ENCODE measurements at regions not wholly inside any gene's neighbourhood (a gene's known extent, or its start where the extent isn't known, plus 50 kb on each side); places are given as distances from the start of the nearest gene placed in this dataset.

DNA sequence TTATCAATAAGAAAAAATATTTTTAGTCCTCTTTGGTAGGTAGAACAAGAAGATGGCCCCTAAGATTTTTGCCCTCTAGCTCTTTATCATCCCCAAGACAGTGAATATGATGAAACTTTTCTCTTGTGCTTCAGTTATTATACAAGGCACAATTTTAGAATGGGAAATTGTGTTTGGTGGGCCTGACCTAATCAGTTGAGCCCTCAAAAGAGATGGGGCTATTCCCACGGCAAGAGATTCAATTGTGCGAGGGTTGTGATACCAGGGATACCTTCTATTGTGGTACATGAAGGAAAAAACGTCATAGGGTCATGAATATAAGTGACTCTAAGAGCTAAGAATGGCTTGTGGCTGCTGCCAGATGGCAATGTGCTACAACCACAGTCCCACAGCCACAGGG is 94.0 kb upstream of the COX7C start:
- no peak for TF ChIP-seq CTCF (IDR thresholded peaks at IDR 0.05; ENCODE audit: low read depth, low read length)
- H3K4me3 ChIP-seq (ENCODE audit: low read depth, low read length) = no peak overlapping the region
- in situ Hi-C loops (cut with HindIII; ENCODE audit: low sequenced_read_pairs) = no loop called here
- no peak for DNase-seq (ENCODE audit: low read depth, low spot score)

DNA sequence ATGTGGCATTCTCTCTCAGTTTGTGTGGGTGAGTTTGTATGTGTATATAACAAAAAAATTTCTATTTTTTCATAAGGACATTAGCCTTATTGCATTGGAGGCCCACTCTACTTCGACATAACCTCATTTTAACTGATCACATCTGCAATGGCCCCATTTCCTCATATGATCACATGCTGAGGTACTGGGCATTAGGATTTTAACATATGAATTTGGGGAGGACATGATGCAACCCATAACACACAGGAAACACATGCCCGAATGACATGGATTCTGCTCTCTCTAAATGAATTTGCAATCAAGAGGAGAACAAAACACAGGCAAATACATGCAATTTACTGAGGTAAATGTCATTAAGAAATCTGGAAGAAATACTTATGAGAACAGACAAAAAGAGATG is 92.1 kb upstream of the COX7C start:
- H3K4me3 ChIP-seq (ENCODE audit: low read depth, low read length) = no peak overlapping the region
- TF ChIP-seq CTCF (IDR thresholded peaks at IDR 0.05; ENCODE audit: low read depth, low read length) = no peak
- in situ Hi-C loops (cut with HindIII; ENCODE audit: low sequenced_read_pairs) = no loop called here
- DNase-seq (ENCODE audit: low read depth, low spot score) = no peak

DNA sequence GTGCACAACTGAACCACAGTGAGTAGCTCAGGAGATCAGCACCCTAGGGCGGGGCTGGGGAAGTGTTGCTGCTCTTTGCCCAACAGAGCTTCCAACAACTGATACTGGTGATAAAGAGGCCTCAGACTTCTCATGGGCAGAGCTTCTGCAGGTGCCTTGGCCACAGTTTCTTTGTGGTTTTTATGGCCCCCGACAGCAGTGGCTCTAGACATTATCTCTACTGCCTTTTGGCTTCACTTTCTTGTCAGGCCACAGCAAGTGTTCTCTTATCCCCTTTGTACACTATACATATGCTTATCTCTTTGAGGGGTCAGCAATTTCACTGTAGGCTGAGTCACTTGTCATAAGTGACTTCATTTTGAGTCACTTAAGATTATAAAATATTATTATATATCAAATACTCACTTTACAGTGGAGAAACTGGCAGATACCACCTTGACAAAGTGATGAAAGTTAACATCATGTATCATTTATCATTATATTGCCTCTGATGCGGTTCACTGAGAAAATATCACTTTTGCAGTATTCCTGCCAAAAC is 90.9 kb upstream of the COX7C start:
- in situ Hi-C loops (cut with HindIII; ENCODE audit: low sequenced_read_pairs) = no loop called here
- TF ChIP-seq CTCF (IDR thresholded peaks at IDR 0.05; ENCODE audit: low read depth, low read length) = no peak
- no peak overlapping the region for H3K4me3 ChIP-seq (ENCODE audit: low read depth, low read length)
- no peak for DNase-seq (ENCODE audit: low read depth, low spot score)

GRCh38 chr5:86532429-86532828 is 85.3 kb upstream of the COX7C start:
- in situ Hi-C loops (cut with HindIII; ENCODE audit: low sequenced_read_pairs) = no loop called here
- no peak for TF ChIP-seq CTCF (IDR thresholded peaks at IDR 0.05; ENCODE audit: low read depth, low read length)
- H3K4me3 ChIP-seq (ENCODE audit: low read depth, low read length) = no peak overlapping the region
- no peak for DNase-seq (ENCODE audit: low read depth, low spot score)

- no peak for DNase-seq (ENCODE audit: low read depth, low spot score)
- in situ Hi-C loops (cut with HindIII; ENCODE audit: low sequenced_read_pairs) = no loop called here
- TF ChIP-seq CTCF (IDR thresholded peaks at IDR 0.05; ENCODE audit: low read depth, low read length) = no peak
Measured at GRCh38 chr5:86536396-86536795, 81.3 kb upstream of the COX7C start.

GRCh38 chr5:86542532-86542931 is 75.2 kb upstream of the COX7C start:
- no peak for DNase-seq (ENCODE audit: low read depth, low spot score)
- in situ Hi-C loops (cut with HindIII; ENCODE audit: low sequenced_read_pairs) = no loop called here
- H3K4me3 ChIP-seq (ENCODE audit: low read depth, low read length) = no peak overlapping the region
- TF ChIP-seq CTCF (IDR thresholded peaks at IDR 0.05; ENCODE audit: low read depth, low read length) = no peak

More at GRCh38 chr5:86536396-86536795, 81.3 kb upstream of the COX7C start:
- no peak overlapping the region for H3K4me3 ChIP-seq (ENCODE audit: low read depth, low read length)

DNA sequence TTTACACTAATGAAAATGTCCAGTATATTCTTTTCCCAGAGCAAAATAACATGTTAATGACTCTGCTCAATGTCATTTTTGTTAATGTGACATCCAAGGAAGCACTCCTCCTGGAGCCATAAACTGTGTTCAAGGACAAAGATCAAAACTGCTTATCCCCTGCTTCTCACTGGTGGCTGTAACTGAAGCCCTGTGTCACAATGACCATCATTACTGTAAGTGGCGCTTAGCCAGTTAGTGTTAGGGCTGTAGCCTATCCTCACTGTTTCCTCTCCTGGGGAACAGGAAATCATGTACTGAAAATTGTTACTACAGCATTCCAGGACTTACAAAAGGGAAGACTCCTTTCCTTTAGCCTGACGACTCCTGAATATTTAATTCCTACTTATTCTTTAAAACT is 71.7 kb upstream of the COX7C start:
- in situ Hi-C loops (cut with HindIII; ENCODE audit: low sequenced_read_pairs) = no loop called here
- DNase-seq (ENCODE audit: low read depth, low spot score) = no peak
- TF ChIP-seq CTCF (IDR thresholded peaks at IDR 0.05; ENCODE audit: low read depth, low read length) = no peak
- no peak overlapping the region for H3K4me3 ChIP-seq (ENCODE audit: low read depth, low read length)

All from astrocyte of the spinal cord (primary cell).